Ascending aorta (tissue), 2 donors: ENCODE measurements at regions not wholly inside any gene's neighbourhood (a gene's known extent, or its start where the extent isn't known, plus 50 kb on each side); places are given as distances from the start of the nearest gene placed in this dataset.

ENCODE experiments used
- DNase-seq, 2 donors: peaks; one replicate each; pipeline ENCODE4 v3.0.0-alpha.2; 2019; ENCODE audit warnings: low spot score in 2 of 2
- H3K27ac ChIP-seq, 2 donors: fragments of 200-600 bp; sonication (generic); one replicate each; pipeline ENCODE4 v1.5.1; 2016 to 2017; ENCODE audit warnings: mild to moderate bottlenecking in 1 of 2
- H3K27me3 ChIP-seq: fragments of 200-600 bp; sonication (generic); one replicate; pipeline ENCODE4 v1.5.1; 2017
- H3K36me3 ChIP-seq, 2 donors: fragments of 200-600 bp; sonication (generic); one replicate each; pipeline ENCODE4 v1.5.1; 2016
- H3K4me1 ChIP-seq, 2 donors: fragments of 200-600 bp; sonication (generic); one replicate each; pipeline ENCODE4 v1.5.1; 2016 to 2017; ENCODE audit warnings: mild to moderate bottlenecking in 1 of 2
- H3K4me3 ChIP-seq, 2 donors: fragments of 200-600 bp; sonication (generic); one replicate each; pipeline ENCODE4 v1.5.1; 2016 to 2017; ENCODE audit warnings: mild to moderate bottlenecking in 1 of 2
- H3K9me3 ChIP-seq, 2 donors: fragments of 200-600 bp; sonication (generic); one replicate each; pipeline ENCODE4 v1.5.1; 2016
- CTCF ChIP-seq, 3 experiments: fragments of 200-600 bp in 2 of 3; fragments of 450-650 bp in 1 of 3; sonication (generic) in 2 of 3; IDR thresholded peaks; one replicate each; pipeline ENCODE4 v1.5.1; 2016 to 2019; ENCODE audit warnings: antibody characterized with exemption in 3 of 3, mild to moderate bottlenecking in 1 of 3, moderate library complexity in 1 of 3
- intact Hi-C: fragments of 100-400 bp; cut with DNase I; formaldehyde crosslinking; loops from one replicate; pipeline ENCODE4 v1.15.1; 2023

GRCh38 chr6:153852481-153852880 is 186.6 kb upstream of the OPRM1 start:
- H3K27me3 ChIP-seq: no peaks in the 10 kb centered on the region
- no peaks in the 10 kb centered on the region for H3K9me3 ChIP-seq
- H3K27ac ChIP-seq: no peak overlapping the region
- intact Hi-C loops: no loop called here
- H3K36me3 ChIP-seq: no peaks in the 10 kb centered on the region
- TF ChIP-seq CTCF (IDR thresholded peaks at IDR 0.05): no peak
- H3K4me3 ChIP-seq: no peak overlapping the region
- H3K4me1 ChIP-seq: no peaks in the 10 kb centered on the region
- DNase-seq: no peak

GRCh38 chr6:153852034-153852433 is 187.0 kb upstream of the OPRM1 start:
- Histone ChIP-seq H3K4me1 (no peaks in the 10 kb centered on the region), H3K4me3 (no peak overlapping the region), H3K36me3 (no peaks in the 10 kb centered on the region), H3K9me3 (no peaks in the 10 kb centered on the region), H3K27me3 (no peaks in the 10 kb centered on the region), H3K27ac (no peak overlapping the region)
- TF ChIP-seq CTCF (IDR thresholded peaks at IDR 0.05): no peak
- intact Hi-C loops: no loop called here
- no peak for DNase-seq

GRCh38 chr6:153849072-153849779 is 189.8 kb upstream of the OPRM1 start:
- H3K4me3 ChIP-seq: no peak overlapping the region
- H3K27me3 ChIP-seq: no peaks in the 10 kb centered on the region
- no peak for TF ChIP-seq CTCF (IDR thresholded peaks at IDR 0.05)
- DNase-seq: no peak
- no peak overlapping the region for H3K27ac ChIP-seq
- no peaks in the 10 kb centered on the region for H3K9me3 ChIP-seq
- intact Hi-C loops: no loop called here
- no peaks in the 10 kb centered on the region for H3K4me1 ChIP-seq
- H3K36me3 ChIP-seq: no peaks in the 10 kb centered on the region

- intact Hi-C loops: no loop called here
- Histone ChIP-seq H3K27me3 (no peaks in the 10 kb centered on the region), H3K36me3 (no peaks in the 10 kb centered on the region), H3K9me3 (no peaks in the 10 kb centered on the region), H3K4me1 (peaks cover 0 to 5% of the 10 kb centered on the region in 2 donors), H3K4me3 (no peak overlapping the region), H3K27ac (no peak overlapping the region)
- no peak for TF ChIP-seq CTCF (IDR thresholded peaks at IDR 0.05)
- no peak for DNase-seq
Observed at GRCh38 chr6:153843420-153843819, 195.6 kb upstream of the OPRM1 start.

- no peak overlapping the region for H3K27ac ChIP-seq
- no peak overlapping the region for H3K4me3 ChIP-seq
- H3K36me3 ChIP-seq: no peaks in the 10 kb centered on the region
- DNase-seq: no peak
- H3K27me3 ChIP-seq: no peaks in the 10 kb centered on the region
- no peak for TF ChIP-seq CTCF (IDR thresholded peaks at IDR 0.05)
- H3K9me3 ChIP-seq: no peaks in the 10 kb centered on the region
- intact Hi-C loops: no loop called here
- H3K4me1 ChIP-seq: peaks cover 0 to 5% of the 10 kb centered on the region in 2 donors
Observed at GRCh38 chr6:153842491-153842890, 196.5 kb upstream of the OPRM1 start.
